OCI-LY3 (cell line): ENCODE measurements at regions not wholly inside any gene's neighbourhood (a gene's known extent, or its start where the extent isn't known, plus 50 kb on each side); places are given as distances from the start of the nearest gene placed in this dataset.
A peak's percentile ranks its signal among the peaks of the same experiment; 100 is the strongest.

Source experiments
- H2AFZ ChIP-seq: fragments of 200-600, 300-600 bp; shearing (Covaris generic); 2 replicates; pipeline ENCODE4 v1.6.0; 2014; ENCODE audit warnings: antibody characterized with exemption, low read depth, low read length
- H3K27ac ChIP-seq: fragments of 200-600, 300-600 bp; sonication (generic); 2 replicates; pipeline ENCODE4 v1.5.1; 2014; ENCODE audit warnings: mild to moderate bottlenecking, low read length, moderate library complexity, mixed read lengths
- H3K27me3 ChIP-seq: fragments of 200-600, 300-600 bp; sonication (generic); 2 replicates; pipeline ENCODE4 v1.6.1; 2014; ENCODE audit warnings: low read depth, low read length, mixed read lengths
- H3K36me3 ChIP-seq: fragments of 200-600, 300-600 bp; sonication (generic); replicated peaks from 2 replicates; pipeline ENCODE3; 2014; ENCODE audit warnings: low read depth, low read length, mixed read lengths
- H3K4me1 ChIP-seq: fragments of 300-600, 200-600 bp; sonication (generic); 2 replicates; pipeline ENCODE4 v1.6.1; 2014; ENCODE audit warnings: low read length, mixed read lengths
- H3K4me2 ChIP-seq: fragments of 200-600, 300-600 bp; sonication (generic); 2 replicates; pipeline ENCODE4 v1.6.1; 2014; ENCODE audit warnings: low read length, mixed read lengths
- H3K4me3 ChIP-seq: fragments of 300-600, 200-600 bp; sonication (generic); 2 replicates; pipeline ENCODE4 v1.5.1; 2014; ENCODE audit warnings: antibody characterized with exemption, mild to moderate bottlenecking, low read length, moderate library complexity
- H3K79me2 ChIP-seq: fragments of 300-600, 200-600 bp; shearing (Covaris generic); 2 replicates; pipeline ENCODE4 v1.6.1; 2014; ENCODE audit warnings: mild to moderate bottlenecking, low read length, mixed read lengths
- H3K9ac ChIP-seq: fragments of 300-600, 200-600 bp; shearing (Covaris generic); 2 replicates; pipeline ENCODE4 v1.6.0; 2014; ENCODE audit warnings: mild to moderate bottlenecking, low read length, moderate library complexity
- H3K9me3 ChIP-seq: fragments of 200-600, 300-600 bp; shearing (Covaris generic); 2 replicates; pipeline ENCODE4 v1.6.1; 2014; ENCODE audit warnings: low read length, mixed read lengths; ENCODE audit not compliant: insufficient read depth
- H4K20me1 ChIP-seq: fragments of 200-600, 300-600 bp; sonication (generic); 2 replicates; pipeline ENCODE4 v1.6.1; 2016; ENCODE audit warnings: low read length, mixed read lengths; ENCODE audit not compliant: insufficient read depth
- EZH2phosphoT487 ChIP-seq: fragments of 200-600 bp; shearing (Covaris generic); IDR thresholded peaks from 2 replicates; pipeline ENCODE4 v1.6.1; 2018; ENCODE audit warnings: antibody characterized with exemption, mixed run types, low read depth
- TF ChIP-seq, protein P1 (sequence below): fragments of 200-600, 300-600 bp; sonication (generic); IDR thresholded peaks from 2 replicates; pipeline ENCODE4 v1.5.1; 2014; ENCODE audit warnings: antibody characterized with exemption, low read length, low read depth

DNA sequence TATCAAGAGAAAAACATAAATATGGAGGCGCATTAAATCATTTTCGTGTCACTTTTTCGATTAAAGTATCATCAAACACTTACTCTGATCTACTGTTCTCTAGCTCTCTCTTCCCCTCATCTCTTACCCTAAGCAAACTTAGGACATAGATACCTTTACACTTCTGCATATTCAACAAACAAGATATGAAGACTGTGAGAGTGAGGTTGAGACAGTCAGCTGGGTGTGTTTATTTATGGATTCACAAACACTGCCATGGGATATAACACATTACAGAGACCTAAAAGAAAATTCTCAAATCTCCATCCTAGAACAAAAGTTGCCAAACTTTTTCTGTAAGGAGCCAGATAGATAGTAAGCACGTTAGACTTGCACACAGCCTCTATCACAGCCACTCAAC is 85.2 kb upstream of the ZNF385D start:
- TF ChIP-seq, protein P1, sequence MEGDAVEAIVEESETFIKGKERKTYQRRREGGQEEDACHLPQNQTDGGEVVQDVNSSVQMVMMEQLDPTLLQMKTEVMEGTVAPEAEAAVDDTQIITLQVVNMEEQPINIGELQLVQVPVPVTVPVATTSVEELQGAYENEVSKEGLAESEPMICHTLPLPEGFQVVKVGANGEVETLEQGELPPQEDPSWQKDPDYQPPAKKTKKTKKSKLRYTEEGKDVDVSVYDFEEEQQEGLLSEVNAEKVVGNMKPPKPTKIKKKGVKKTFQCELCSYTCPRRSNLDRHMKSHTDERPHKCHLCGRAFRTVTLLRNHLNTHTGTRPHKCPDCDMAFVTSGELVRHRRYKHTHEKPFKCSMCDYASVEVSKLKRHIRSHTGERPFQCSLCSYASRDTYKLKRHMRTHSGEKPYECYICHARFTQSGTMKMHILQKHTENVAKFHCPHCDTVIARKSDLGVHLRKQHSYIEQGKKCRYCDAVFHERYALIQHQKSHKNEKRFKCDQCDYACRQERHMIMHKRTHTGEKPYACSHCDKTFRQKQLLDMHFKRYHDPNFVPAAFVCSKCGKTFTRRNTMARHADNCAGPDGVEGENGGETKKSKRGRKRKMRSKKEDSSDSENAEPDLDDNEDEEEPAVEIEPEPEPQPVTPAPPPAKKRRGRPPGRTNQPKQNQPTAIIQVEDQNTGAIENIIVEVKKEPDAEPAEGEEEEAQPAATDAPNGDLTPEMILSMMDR, result no peak
- TF ChIP-seq EZH2phosphoT487, result no peak
- Histone ChIP-seq H3K36me3 (no peaks in the 10 kb centered on the region), H3K79me2 (no peaks in the 10 kb centered on the region), H3K9me3 (no peaks in the 10 kb centered on the region), H3K4me1 (no peaks in the 10 kb centered on the region), H3K27me3 (no peaks in the 10 kb centered on the region), H3K4me3 (no peak overlapping the region), H3K4me2 (no peak overlapping the region), H3K27ac (no peak overlapping the region), H2AFZ (no peak overlapping the region), H3K9ac (no peak overlapping the region), H4K20me1 (no peaks in the 10 kb centered on the region)

DNA sequence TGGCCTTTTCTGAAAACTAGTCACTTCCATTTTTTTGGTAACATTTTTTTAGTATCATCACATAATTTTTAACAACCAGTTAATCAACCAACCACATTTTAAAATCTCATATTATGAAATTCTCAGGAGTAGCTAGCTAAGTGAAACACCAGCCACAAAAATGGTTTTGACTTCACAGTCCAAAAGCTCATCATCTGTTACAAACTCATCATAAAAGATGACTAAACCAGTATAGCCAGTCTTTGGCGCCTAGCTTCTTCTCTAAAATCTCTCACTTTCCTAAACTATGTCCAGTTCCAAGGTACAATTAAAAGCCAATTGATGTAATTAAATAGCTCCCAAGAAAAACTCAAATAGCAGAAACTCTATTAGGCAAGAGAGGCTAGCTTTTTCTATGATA is 88.2 kb upstream of the ZNF385D start:
- Histone ChIP-seq H3K79me2 (no peaks in the 10 kb centered on the region), H3K27me3 (no peaks in the 10 kb centered on the region), H3K4me1 (no peaks in the 10 kb centered on the region), H3K9ac (no peak overlapping the region), H3K27ac (no peak overlapping the region), H2AFZ (no peak overlapping the region), H3K9me3 (no peaks in the 10 kb centered on the region), H3K36me3 (no peaks in the 10 kb centered on the region), H4K20me1 (no peaks in the 10 kb centered on the region), H3K4me3 (no peak overlapping the region), H3K4me2 (no peak overlapping the region)
- TF ChIP-seq EZH2phosphoT487, result no peak
- TF ChIP-seq, protein P1, result no peak

DNA sequence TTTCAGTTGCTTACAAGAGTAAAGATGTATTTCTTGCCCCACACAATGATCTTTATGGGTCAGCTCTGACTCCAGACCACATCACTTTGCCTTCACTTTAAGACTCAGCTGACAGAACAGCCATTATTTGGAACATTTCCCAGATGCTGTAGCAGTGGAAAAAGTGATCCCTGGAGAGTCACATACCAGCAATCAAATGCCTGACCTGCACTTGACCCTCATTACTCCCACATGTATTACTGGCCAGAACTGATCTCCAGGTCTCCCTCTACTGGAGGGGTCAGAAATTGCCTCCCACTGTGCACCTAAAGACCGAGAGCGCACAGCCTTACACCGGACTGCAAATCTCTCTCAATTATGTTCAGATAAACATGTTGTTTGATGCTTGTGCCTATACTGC is 88.6 kb upstream of the ZNF385D start:
- TF ChIP-seq EZH2phosphoT487, result no peak
- TF ChIP-seq, protein P1, result peak; percentile 24
- Histone ChIP-seq H4K20me1 (no peaks in the 10 kb centered on the region), H2AFZ (no peak overlapping the region), H3K4me3 (no peak overlapping the region), H3K27me3 (no peaks in the 10 kb centered on the region), H3K4me1 (no peaks in the 10 kb centered on the region), H3K9ac (no peak overlapping the region), H3K36me3 (no peaks in the 10 kb centered on the region), H3K9me3 (no peaks in the 10 kb centered on the region), H3K79me2 (no peaks in the 10 kb centered on the region), H3K4me2 (no peak overlapping the region), H3K27ac (no peak overlapping the region)

DNA sequence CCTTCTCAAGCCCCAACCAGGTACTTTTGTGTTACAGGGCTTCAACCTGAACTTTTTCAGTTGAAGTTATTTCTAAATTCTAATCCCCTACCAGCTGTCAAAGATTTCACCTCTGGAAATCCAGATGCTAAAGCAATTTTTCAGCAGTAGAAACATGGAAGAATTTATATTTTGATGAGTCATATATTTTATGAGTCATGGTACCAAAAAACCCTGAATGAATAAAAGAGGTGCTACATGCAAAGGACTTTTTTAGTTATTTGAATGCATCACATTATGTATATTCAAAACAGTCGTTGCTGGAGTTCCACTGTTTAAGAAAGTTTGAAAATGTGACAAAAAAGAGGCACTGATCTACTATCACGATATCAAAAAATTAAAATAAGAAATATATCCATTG is 96.0 kb upstream of the ZNF385D start:
- Histone ChIP-seq H4K20me1 (no peaks in the 10 kb centered on the region), H3K9me3 (no peaks in the 10 kb centered on the region), H3K4me3 (no peak overlapping the region), H3K79me2 (no peaks in the 10 kb centered on the region), H3K4me1 (peaks cover 6% of the 10 kb centered on the region), H3K36me3 (no peaks in the 10 kb centered on the region), H3K9ac (no peak overlapping the region), H3K27me3 (no peaks in the 10 kb centered on the region), H3K27ac (no peak overlapping the region), H3K4me2 (no peak overlapping the region), H2AFZ (no peak overlapping the region)
- TF ChIP-seq, protein P1, result no peak
- TF ChIP-seq EZH2phosphoT487, result no peak
